C4-2B (cell line): ENCODE measurements at regions not wholly inside any gene's neighbourhood (a gene's known extent, or its start where the extent isn't known, plus 50 kb on each side); places are given as distances from the start of the nearest gene placed in this dataset.

ENCODE experiments used
- H3K27ac ChIP-seq: fragments of 450-650 bp; 2 replicates; pipeline ENCODE4 v1.5.1; 2017
- ZFX ChIP-seq: fragments of 450-650 bp; IDR thresholded peaks from 2 replicates; pipeline ENCODE4 v1.6.1; 2017
- TF ChIP-seq, protein P1 (sequence below): fragments of 450-650 bp; conservative IDR thresholded peaks from 2 replicates; pipeline ENCODE4 v1.5.1; 2017; ENCODE audit warnings: mild to moderate bottlenecking

DNA sequence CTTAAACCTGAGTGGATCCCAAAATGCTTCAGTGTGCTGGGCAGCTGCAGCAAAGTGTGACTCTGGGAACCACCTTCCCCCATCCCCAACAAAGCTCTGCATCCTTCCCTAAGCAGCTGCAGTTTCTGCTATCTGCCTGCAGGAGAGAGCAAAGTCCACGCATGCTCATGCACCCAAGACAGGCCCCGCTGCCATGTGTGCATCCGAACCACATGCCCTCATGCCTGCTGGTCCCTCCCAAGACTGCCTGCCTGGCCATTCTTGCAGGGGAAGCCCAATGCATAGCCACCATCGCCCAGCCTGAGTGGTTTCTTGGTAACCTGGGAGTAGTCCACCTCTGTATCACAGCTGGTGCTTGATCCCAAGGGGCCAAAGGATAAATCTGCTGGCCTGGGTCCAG is 94.3 kb upstream of the OLIG3 start:
- no peak for TF ChIP-seq ZFX
- TF ChIP-seq, protein P1, sequence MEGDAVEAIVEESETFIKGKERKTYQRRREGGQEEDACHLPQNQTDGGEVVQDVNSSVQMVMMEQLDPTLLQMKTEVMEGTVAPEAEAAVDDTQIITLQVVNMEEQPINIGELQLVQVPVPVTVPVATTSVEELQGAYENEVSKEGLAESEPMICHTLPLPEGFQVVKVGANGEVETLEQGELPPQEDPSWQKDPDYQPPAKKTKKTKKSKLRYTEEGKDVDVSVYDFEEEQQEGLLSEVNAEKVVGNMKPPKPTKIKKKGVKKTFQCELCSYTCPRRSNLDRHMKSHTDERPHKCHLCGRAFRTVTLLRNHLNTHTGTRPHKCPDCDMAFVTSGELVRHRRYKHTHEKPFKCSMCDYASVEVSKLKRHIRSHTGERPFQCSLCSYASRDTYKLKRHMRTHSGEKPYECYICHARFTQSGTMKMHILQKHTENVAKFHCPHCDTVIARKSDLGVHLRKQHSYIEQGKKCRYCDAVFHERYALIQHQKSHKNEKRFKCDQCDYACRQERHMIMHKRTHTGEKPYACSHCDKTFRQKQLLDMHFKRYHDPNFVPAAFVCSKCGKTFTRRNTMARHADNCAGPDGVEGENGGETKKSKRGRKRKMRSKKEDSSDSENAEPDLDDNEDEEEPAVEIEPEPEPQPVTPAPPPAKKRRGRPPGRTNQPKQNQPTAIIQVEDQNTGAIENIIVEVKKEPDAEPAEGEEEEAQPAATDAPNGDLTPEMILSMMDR: no peak
- peak overlapping the region; percentile 73 for H3K27ac ChIP-seq

DNA sequence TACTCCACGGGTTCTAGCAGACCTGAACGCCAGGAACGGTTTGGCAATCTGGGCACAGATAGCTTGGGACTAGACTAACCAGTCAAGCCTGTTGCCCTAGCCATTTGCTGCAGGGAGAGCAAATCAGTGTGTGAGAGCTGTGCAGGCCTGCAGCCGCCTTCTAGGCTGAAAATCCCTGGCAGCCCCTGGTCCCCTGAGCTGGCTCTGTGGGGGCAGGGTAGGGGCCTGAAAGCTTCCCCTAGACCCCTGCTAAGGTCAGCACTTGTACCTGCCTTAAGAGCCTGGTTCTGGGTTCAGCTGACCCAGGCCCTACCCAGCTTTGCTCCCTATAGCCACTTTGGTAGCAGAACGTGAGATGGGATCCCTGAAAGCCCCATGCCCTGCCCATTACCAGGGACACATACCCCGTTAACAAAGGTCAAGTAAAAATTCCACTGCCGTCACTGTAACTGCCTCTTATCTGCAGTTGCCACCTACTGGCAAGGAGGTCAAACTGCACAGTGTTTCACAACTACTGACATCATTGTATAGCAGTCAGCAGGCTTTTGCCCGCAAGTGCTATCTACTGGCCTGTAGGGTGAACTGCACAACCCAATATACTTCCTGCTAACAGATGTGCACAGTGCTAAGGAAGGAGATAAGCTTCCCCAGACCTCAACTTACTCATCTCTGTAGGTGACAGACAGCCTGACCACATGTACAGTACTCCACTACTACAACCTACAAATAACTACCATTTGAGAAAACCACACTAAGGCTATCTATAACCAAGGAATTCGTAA is 95.1 kb upstream of the OLIG3 start:
- TF ChIP-seq, protein P1: peak; percentile 94
- no peak for TF ChIP-seq ZFX
- H3K27ac ChIP-seq: peak overlapping the region; percentile 73

DNA sequence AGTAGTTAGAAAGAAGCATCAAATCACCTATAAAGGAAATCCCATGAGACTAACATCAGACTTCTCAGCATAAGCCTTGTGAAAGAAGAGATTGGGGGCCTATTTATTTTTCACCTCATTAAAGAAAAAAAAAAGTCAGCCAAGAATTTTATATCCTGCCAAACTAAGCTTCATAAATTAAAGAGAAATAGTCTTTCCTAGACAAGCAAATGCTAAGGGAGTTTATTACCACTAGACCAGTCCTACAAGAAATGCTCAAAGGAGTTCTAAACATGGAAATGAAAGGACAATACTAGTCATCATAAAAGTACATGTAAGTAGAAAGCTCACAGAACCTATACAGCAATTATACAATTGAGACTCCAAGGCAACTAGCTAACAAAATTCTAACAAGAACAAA is 96.5 kb upstream of the OLIG3 start:
- TF ChIP-seq, protein P1: no peak
- no peak for TF ChIP-seq ZFX
- no peak overlapping the region for H3K27ac ChIP-seq

DNA sequence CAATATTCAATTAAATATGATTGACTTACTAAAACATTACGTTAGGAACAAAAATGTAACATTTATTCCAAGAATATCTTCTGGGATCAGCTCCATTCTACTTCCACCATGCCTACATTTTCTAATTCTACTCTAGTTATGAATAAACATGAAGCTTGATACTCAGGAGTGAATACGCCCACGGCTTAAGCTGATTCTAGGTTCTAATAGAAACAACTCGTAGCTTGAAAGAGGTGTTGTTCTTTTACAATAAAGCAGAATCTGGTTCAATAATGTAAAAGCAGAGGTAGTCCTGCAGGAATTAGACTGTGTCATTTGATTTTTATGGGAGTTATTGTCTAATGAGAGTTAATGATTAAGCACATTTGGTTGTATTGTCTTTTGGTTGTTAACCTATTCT is 107.3 kb upstream of the OLIG3 start:
- H3K27ac ChIP-seq: no peak overlapping the region
- no peak for TF ChIP-seq ZFX
- TF ChIP-seq, protein P1: no peak

DNA sequence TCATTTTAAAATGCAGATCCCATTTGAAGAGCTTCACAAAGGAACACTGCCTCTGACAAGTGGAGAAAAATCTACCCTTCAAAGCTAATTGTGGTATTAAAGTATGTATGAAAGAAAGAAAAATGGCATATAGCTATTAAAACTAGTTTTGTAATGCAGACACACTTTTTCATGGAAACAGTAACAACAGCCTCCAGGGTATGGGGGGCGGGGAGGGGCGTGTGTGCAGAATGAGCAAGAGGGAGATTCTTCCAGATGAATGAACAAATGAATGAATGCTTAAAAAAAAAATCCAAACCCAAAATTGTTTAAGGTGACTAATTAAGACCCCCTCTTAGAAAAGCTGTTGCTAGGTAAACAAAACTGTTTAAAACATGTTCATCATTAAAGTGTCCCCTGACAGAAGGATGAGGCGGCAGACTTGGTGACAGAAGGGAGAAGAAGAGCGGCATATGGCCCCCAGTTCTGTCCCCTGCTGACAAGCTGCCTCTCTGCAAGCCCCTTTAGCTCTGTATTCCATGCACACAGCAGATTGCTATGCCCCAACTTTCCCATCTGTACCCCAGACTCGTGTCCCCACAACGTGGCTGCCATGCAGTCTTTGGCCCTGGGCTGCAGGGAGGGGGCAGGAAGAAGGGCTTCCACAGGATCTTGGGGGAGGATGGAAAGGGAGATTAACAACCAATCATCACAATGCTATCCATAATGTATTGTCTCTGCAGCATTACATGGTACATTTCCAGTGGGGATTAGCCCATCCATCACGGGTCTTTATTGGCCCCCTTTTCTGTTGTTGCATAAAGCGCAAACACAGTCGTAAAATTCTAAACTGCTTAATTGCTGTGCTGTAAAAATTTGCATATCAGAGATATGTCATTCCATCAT is 108.4 kb upstream of the OLIG3 start:
- no peak overlapping the region for H3K27ac ChIP-seq
- TF ChIP-seq ZFX: no peak
- TF ChIP-seq, protein P1: no peak

DNA sequence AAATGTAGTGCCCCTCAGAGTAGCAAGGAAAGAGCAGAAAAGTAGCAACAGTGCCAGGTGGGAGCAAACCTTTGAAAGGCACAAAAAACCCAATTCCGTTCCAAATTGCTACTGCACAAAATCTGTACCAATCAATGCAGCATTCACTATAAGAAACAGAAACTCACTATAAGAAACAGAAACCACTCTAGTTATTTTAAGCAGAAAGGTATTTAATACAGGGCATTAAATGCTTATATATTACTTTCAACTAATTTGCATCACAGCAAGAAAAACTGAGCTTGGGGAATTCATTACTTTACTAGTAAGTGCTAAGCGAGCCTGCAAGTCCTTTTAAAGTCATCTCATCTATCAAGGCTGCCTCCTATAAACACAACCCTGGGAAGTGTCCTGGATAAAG is 116.5 kb upstream of the OLIG3 start:
- TF ChIP-seq, protein P1: no peak
- no peak for TF ChIP-seq ZFX
- no peak overlapping the region for H3K27ac ChIP-seq

DNA sequence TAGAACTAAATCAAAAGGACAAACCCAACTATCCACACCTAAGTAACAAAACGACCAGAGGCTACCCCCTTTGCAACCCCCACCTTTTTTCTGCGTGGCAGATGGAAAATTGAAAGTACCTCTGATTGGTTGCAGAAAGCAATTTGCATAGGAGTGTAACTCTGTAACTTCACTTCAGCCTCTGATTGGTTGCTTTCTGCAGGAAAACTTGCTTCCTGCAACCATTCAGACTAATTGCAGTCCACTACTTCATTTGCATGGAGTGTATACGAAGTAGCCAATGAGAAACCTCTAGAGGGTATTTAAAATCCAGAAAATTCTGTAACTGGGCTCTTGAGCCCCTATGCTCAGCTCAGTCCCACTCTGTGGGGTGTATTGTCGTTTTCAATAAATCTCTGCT is 129.1 kb upstream of the OLIG3 start:
- H3K27ac ChIP-seq: no peak overlapping the region
- no peak for TF ChIP-seq ZFX
- TF ChIP-seq, protein P1: no peak
